ENCODE measurements at regions not wholly inside any gene's neighbourhood (a gene's known extent, or its start where the extent isn't known, plus 50 kb on each side); places are given as distances from the start of the nearest gene placed in this dataset.

DNA sequence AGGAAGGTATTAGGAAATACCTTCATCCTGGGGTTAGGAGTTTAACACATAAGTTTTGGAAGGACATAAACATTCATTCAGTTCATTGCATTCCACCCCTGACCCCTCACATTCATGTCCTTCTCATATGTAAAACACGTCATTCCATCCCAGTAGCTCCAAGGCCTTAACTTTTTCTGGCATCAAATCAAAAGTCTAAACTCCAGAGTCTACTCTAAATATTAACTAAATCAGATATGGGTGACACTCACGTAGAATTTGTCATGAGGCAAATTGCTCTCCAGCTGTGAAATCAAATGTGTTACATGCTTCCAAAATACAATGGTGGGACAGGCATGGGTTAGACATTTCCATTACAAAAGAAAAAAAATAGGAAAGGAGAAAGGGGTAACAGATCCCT is 298.2 kb upstream of the LRRC7 start:
- no peak for FAIRE-seq

DNA sequence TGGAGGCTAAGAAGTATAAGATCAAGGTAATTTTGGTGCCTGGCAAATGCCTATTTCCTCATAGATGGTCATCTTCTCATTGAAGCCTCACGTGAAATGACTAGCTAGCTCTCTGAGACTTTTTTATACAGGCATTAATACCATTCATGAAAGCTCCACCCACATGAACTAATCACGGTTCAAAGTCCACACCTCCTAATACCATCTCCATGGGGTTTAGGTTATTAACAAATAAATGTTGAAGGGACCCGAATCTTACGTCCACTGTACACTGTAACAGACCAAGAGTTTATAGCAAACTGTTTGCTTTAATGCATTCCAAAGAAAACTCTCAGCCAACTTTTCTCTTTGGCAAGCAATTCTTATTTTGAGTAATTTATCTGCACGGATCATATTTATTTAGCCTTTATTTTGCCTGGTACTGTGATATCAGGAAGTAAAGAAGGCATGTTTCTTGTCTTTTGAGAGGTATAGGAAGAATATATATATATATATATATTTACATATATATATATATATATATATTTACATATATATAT is 296.1 kb upstream of the LRRC7 start:
- FAIRE-seq = no peak

GRCh38 chr1:69272684-69273083 is 295.0 kb upstream of the LRRC7 start:
- no peak for FAIRE-seq

DNA sequence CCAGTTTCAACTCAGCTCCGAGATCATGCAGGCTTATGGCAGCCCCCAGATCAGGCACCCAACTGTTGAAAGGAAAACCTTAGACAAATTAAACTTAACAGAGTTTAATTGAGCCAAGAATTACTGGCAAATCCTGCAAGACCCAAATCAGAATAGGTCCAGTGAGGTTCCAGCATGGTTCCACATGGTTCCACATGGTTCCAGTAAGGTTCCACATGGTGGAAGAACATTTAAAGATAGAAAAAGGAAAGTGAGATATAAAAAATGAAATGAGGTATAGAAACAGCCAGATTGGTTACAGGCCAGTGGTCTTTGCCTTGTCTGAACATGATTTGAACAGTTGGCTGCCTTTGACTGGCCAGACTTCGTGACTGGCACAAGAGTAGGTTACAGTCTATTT is 288.8 kb upstream of the LRRC7 start:
- FAIRE-seq = no peak

DNA sequence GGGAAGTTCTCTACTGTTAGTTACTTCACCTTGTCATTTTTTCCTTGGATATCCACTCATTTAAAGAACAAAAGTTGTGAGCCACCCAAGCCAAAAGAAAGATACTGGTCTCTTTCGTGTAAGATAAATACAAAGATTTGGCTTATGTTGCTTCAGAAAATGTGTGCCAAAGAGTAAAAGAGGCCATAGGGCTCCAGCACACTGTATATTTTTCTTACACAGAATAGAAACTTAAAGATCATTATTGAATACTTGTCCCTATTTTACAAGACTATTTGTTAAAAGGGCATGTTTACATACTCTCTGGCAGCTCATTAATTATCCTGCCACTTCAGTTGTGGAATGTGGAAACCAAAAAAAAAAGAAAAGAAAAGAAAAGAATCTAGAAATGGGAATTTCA is 284.2 kb upstream of the LRRC7 start:
- no peak for FAIRE-seq

DNA sequence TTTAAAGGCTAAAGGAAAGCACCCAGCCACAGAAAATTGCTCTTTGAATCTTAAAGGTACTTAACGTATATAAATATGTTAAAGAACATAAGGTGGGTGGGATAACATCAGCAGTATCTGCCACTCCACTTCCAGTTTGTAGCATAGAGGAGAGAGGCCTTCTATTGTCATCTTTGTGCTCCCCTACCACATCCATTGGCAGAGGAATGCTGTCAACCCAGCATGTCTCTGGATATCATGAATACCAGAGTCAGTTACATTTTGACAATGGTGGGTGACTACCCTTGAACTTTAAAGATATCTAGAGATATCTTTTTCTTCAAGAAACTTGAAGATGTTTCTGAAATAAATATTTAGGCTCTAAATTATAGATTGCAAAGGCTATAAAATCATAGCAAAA is 283.2 kb upstream of the LRRC7 start:
- FAIRE-seq = no peak

DNA sequence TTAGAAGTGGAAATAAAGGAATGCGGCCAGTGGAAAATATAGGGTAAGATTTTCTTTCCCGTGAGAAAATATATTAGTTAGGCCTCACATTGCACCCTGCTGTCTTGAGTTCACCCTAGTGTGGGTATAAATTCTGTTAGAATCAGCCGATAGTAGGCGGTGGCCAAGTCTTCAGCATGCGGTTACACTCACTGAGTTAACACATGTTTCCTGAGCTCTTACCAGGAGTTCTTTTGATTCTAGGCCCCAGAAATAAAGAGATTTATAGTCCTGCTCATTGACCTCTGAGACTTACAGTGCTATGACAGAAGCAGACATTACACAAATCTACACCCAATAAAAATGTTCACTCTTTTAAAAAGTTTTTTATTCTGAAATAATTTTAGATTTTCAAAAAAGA is 279.3 kb upstream of the LRRC7 start:
- FAIRE-seq = no peak

- FAIRE-seq = no peak
Observed at GRCh38 chr1:69290291-69290690, 277.4 kb upstream of the LRRC7 start.

GRCh38 chr1:69291541-69291940 is 276.2 kb upstream of the LRRC7 start:
- no peak for FAIRE-seq

- no peak for FAIRE-seq
Observed at GRCh38 chr1:69292833-69293232, 274.9 kb upstream of the LRRC7 start.

DNA sequence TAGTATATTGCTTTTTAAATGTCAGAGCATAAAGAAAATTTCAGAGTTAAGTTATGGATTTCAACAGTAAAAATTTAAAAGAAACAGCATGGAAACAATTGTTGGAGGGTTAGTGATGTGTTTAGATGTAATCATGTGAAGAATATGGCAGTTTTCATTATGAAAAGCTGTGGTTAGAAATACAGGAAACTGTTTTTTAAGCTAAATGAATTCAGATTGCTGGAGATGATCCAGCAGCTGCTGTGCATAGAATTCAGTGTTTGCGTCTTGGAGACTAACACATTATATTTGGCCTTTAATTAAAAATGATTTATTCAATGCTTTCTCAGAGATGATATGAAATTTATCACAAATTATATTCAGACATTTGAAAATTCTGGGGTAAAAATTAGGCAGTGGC is 273.6 kb upstream of the LRRC7 start:
- no peak for FAIRE-seq

DNA sequence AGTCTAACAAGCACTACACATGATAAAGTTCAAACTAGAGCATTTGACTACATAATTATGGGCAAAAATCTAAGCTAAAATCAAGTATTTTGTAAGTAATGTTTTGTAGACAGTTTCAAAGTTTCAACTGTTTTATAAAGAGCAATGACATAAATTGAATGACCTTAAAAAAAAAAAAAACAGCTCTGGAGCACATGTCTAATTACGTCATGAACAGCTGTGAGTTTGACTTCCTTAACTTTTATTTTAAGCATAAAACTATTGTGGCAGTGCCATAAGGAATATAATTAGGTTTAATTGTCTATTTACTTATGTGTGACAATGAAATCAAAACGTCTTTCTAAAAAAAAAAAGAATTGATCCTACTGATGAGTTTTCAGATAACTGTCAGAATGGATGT is 272.5 kb upstream of the LRRC7 start:
- FAIRE-seq = no peak

- FAIRE-seq = no peak
Observed at GRCh38 chr1:69305621-69306020, 262.1 kb upstream of the LRRC7 start.

GRCh38 chr1:69312055-69312732 is 255.5 kb upstream of the LRRC7 start:
- FAIRE-seq = no peak

DNA sequence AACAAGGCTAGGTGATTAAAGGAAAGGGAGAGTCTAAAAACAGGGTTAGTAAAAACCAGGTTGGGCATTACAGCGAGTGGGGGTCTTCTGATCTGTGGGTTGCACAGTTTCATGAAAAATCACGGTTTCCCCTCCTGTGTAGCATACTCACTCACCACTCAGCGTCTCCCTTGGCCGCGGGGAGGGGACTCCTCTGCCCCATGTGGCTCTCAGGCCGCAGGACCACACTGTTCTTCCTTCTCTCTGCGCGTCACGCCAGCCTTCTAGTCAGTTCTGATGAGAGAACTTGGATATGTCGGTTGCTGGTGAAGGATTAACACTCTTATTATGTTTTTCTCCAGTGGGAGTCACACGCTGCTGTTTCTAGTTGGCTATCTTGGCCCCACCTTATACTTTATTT is 254.6 kb upstream of the LRRC7 start:
- FAIRE-seq = no peak

GRCh38 chr1:69315416-69315815 is 252.3 kb upstream of the LRRC7 start:
- FAIRE-seq = no peak

DNA sequence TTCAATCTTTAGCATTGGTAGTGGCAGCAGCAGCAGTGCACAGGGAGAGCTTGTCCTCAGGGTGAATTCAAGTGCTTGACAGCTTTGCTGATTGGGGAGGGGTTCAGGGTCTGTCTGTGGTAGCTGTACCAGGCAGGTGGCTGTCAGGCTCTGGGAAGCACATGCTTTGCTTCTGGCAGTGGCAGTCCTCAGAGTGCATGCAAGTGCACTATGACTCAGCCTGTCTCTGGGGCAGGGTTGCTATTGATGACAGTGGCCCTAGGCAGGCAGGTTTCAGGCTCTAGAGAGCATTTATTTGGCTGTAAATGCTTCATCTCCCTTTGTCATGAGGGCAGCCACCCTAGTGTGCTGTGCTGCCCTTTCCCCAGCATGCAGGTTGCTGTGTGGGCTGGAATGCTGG is 251.9 kb upstream of the LRRC7 start:
- FAIRE-seq = no peak

DNA sequence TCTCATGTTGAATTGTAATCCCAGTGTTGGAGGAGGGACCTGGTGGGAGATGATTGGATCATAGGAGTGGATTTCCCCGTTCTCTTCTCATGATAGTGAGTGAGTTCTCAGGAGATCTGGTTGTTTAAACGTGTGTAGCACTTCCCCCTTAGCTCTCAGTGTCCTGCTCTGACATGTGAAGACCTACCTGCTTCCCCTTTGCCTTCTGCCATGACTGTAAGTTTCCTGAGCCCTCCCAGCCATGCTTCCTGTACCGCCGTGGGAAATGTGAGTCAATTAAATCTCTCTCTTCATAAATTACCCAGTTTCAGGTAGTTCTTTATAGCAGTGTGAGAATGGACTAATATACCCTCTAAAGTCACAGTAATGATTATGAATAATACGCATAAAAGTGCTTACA is 248.4 kb upstream of the LRRC7 start:
- no peak for FAIRE-seq

DNA sequence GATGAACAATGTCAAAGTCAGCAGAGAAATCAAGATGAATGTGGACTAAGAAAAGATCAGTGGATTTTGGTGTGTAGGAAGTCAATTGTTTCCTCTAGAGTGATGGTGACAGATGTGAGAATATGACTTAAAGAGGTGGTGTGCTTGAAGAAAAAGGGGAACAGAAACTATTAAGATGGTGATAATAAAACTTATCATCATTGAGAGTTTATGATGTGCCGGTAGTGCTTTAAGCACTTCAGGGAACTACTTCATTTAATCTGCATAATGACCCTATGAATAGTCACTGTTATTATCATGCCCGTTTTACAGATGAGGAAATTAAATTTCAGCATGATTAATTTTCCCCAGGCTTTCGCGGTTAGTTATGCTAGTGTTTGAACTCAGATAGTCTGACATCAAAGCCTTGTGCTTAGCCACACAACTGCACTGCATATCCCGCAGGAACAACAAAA is 246.9 kb upstream of the LRRC7 start:
- no peak for FAIRE-seq

GRCh38 chr1:69321311-69321710 is 246.4 kb upstream of the LRRC7 start:
- FAIRE-seq = no peak

- FAIRE-seq = no peak
Observed at GRCh38 chr1:69328186-69328585, 239.5 kb upstream of the LRRC7 start.

DNA sequence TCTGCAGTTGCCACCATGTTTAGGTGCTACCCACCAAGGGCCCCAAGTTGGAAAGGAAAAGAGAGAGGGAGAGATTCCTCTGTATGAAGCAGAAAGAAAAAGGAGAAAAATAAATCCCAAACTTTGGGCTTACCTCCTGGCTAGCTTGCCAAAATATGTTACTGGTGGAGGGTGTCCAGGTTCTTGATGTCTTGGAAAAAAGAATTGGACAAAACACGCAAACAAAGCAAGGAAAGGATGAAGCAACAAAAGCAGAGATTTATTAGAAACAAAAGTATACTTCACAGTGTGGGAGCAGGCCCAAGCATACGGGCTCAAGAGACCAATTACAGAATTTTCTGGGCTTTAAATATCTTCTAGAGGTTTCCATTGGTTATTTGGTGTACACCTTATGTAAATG is 204.5 kb upstream of the LRRC7 start:
- no peak for FAIRE-seq

- FAIRE-seq = no peak
Observed at GRCh38 chr1:69373520-69373919, 194.2 kb upstream of the LRRC7 start.

DNA sequence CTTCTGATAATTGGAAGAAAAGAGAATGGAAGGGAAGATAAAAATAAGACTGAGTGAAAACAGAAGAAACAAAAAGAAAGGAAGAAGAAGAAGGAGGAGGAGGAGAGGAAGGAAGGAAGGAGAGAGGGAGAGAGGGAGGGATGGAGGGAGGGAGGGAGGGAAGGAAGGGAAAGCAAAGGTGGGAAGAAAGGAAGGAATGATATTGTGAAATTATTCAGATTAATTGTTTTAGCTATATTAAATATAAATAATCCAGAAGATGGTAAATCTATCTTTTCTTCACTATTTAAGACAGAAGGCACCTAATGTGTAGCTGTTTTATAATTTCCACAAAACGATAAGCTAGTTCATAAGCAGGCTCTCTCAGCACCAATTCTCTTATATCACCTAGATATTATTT is 191.3 kb upstream of the LRRC7 start:
- no peak for FAIRE-seq

- no peak for FAIRE-seq
Observed at GRCh38 chr1:69377507-69377906, 190.2 kb upstream of the LRRC7 start.
